Vagina (tissue), 2 donors: ENCODE measurements at regions not wholly inside any gene's neighbourhood (a gene's known extent, or its start where the extent isn't known, plus 50 kb on each side); places are given as distances from the start of the nearest gene placed in this dataset.

Experiments
- DNase-seq, 2 donors: peaks; one replicate each; pipeline ENCODE4 v3.0.0-alpha.2; 2017; ENCODE audit errors: extremely low spot score in 2 of 2
- H3K27ac ChIP-seq: fragments of 200-600 bp; sonication (generic); one replicate; pipeline ENCODE4 v1.5.1; 2019
- H3K27me3 ChIP-seq: fragments of 200-600 bp; sonication (generic); one replicate; pipeline ENCODE4 v1.5.1; 2019
- H3K36me3 ChIP-seq, 2 donors: fragments of 200-600 bp; sonication (generic); one replicate each; pipeline ENCODE4 v1.5.1; 2017 to 2019
- H3K4me1 ChIP-seq: fragments of 200-600 bp; sonication (generic); one replicate; pipeline ENCODE4 v1.5.1; 2019
- H3K4me3 ChIP-seq, 2 donors: fragments of 200-600 bp; sonication (generic); 1 replicate in 1 of 2; 2 replicates in 1 of 2; pipeline ENCODE4 v1.5.1; 2016 to 2019
- H3K9me3 ChIP-seq: fragments of 200-600 bp; sonication (generic); one replicate; pipeline ENCODE4 v1.5.1; 2019
- POLR2A ChIP-seq, 2 donors: fragments of 450-650 bp; IDR thresholded peaks; one replicate each; pipeline ENCODE4 v1.6.1; 2017; ENCODE audit warnings: antibody characterized with exemption in 2 of 2, mild to moderate bottlenecking in 2 of 2, moderate library complexity in 2 of 2
- POLR2AphosphoS5 ChIP-seq, 2 donors: sonication (generic); formaldehyde crosslinking; IDR thresholded peaks; one replicate each; pipeline ENCODE4 v1.9.0; 2017; ENCODE audit warnings: antibody characterized with exemption in 2 of 2, mild to moderate bottlenecking in 2 of 2, low read depth in 1 of 2; ENCODE audit not compliant: insufficient read depth in 1 of 2
- intact Hi-C: fragments of 100-400 bp; cut with DNase I; formaldehyde crosslinking; loops from one replicate; pipeline ENCODE4 v1.15.1; 2023
- TF ChIP-seq, protein P1 (sequence below), 3 experiments: fragments of 450-650 bp in 2 of 3; fragments of 200-600 bp in 1 of 3; sonication (generic) in 1 of 3; IDR thresholded peaks; one replicate each; pipeline ENCODE4 v1.5.1; 2017 to 2019; ENCODE audit warnings: antibody characterized with exemption in 3 of 3, mild to moderate bottlenecking in 2 of 3, moderate library complexity in 2 of 3

DNA sequence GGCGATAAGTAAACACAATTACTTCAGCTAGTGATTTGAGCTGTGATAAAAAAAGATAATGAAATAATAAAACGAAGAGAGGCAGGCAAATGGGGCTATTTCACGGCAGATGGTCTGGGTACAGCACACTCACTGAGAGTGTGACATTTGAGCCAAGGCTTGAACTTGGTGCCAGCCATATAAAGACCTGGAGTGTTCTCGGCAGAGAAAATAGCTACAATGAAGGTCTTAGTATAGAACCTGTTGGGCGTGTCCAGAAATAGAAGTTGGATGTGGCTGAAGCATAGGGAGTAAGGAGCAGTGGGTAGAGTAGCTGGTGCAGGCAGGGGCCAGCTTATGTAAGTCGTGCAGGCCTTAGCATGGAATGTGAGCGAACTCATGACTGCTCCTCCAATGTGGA lies 660.3 kb upstream of the WWC1 start:
- H3K4me1 ChIP-seq: no peaks in the 10 kb centered on the region
- H3K9me3 ChIP-seq: no peaks in the 10 kb centered on the region
- H3K36me3 ChIP-seq: no peaks in the 10 kb centered on the region
- no peak for DNase-seq
- intact Hi-C loops: no loop called here
- no peaks in the 10 kb centered on the region for H3K27me3 ChIP-seq
- no peak for TF ChIP-seq POLR2AphosphoS5 (IDR thresholded peaks at IDR 0.05; ENCODE audit: insufficient read depth in 1 of 2, low read depth in 1 of 2)
- TF ChIP-seq, protein P1, sequence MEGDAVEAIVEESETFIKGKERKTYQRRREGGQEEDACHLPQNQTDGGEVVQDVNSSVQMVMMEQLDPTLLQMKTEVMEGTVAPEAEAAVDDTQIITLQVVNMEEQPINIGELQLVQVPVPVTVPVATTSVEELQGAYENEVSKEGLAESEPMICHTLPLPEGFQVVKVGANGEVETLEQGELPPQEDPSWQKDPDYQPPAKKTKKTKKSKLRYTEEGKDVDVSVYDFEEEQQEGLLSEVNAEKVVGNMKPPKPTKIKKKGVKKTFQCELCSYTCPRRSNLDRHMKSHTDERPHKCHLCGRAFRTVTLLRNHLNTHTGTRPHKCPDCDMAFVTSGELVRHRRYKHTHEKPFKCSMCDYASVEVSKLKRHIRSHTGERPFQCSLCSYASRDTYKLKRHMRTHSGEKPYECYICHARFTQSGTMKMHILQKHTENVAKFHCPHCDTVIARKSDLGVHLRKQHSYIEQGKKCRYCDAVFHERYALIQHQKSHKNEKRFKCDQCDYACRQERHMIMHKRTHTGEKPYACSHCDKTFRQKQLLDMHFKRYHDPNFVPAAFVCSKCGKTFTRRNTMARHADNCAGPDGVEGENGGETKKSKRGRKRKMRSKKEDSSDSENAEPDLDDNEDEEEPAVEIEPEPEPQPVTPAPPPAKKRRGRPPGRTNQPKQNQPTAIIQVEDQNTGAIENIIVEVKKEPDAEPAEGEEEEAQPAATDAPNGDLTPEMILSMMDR (IDR thresholded peaks at IDR 0.05): no peak
- no peak for TF ChIP-seq POLR2A (IDR thresholded peaks at IDR 0.05)
- H3K4me3 ChIP-seq: no peak overlapping the region
- no peak overlapping the region for H3K27ac ChIP-seq

DNA sequence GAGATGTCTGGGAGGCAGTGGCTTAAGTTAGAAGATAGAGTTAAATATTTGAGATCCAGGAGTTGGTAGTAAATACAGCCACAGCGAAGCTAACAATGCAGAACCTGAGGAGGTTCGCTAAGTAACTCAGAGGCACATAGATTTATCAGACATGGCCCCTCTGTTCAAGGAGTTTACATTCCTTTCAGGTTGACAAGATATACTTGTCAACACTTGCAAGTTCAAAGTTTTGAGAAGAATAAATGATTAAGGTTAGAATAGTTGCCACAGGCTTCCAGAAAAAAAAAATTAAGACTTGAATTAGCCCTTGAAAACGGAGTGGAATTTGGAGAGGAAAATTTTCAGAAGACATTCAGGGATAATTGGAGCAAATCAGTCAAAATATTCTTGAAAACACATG lies 658.3 kb upstream of the WWC1 start:
- Histone ChIP-seq H3K27me3 (no peaks in the 10 kb centered on the region), H3K4me3 (no peak overlapping the region), H3K36me3 (no peaks in the 10 kb centered on the region), H3K27ac (no peak overlapping the region), H3K9me3 (no peaks in the 10 kb centered on the region), H3K4me1 (no peaks in the 10 kb centered on the region)
- no peak for DNase-seq
- intact Hi-C loops: no loop called here
- TF ChIP-seq POLR2A (IDR thresholded peaks at IDR 0.05) (no peak), POLR2AphosphoS5 (IDR thresholded peaks at IDR 0.05; ENCODE audit: insufficient read depth in 1 of 2, low read depth in 1 of 2) (no peak)
- TF ChIP-seq, protein P1 (IDR thresholded peaks at IDR 0.05): no peak

DNA sequence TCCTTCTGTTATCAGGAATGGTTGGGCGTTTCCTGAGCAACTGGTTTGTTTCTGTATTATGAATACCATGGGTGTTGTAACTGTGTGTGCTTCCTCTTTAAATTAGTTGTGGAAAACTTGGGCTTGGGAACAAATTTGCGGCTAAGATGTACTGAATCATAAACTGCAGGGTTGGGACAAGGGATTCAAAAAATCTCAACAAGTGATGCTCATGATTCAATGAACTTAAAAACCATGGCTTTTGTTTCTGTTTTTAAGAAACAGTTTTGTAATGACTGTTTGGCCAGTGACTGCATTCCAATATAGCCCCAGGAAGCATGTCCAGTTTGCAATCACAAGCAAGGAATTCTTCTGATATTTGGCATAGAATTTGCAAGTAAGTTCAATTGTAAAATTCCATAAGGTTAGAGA lies 657.5 kb upstream of the WWC1 start:
- no peaks in the 10 kb centered on the region for H3K36me3 ChIP-seq
- no peak for DNase-seq
- intact Hi-C loops: no loop called here
- no peak overlapping the region for H3K4me3 ChIP-seq
- no peak overlapping the region for H3K27ac ChIP-seq
- H3K4me1 ChIP-seq: no peaks in the 10 kb centered on the region
- no peaks in the 10 kb centered on the region for H3K27me3 ChIP-seq
- TF ChIP-seq POLR2AphosphoS5 (IDR thresholded peaks at IDR 0.05; ENCODE audit: insufficient read depth in 1 of 2, low read depth in 1 of 2) (no peak), POLR2A (IDR thresholded peaks at IDR 0.05) (no peak)
- TF ChIP-seq, protein P1 (IDR thresholded peaks at IDR 0.05): no peak
- H3K9me3 ChIP-seq: no peaks in the 10 kb centered on the region

DNA sequence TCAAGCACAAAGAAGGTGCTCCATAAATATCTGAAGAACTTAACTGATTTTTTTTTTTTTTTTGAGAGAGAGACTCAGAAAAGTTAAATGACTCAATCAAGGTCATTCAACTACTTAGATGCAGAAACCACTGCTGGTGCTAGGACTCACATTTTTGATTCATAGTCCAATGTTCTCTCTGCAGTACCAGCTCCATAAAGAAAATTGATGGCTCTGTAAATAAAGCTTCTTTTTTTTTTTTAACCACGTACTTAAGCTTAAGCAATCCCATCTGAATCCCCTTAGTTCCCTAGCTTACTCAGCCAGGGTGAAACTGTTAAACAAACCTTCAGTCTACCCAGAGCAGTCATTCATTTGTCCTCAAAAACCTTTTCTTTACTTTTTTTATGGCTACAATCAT lies 657.0 kb upstream of the WWC1 start:
- no peak for DNase-seq
- TF ChIP-seq POLR2A (IDR thresholded peaks at IDR 0.05) (no peak), POLR2AphosphoS5 (IDR thresholded peaks at IDR 0.05; ENCODE audit: insufficient read depth in 1 of 2, low read depth in 1 of 2) (no peak)
- TF ChIP-seq, protein P1 (IDR thresholded peaks at IDR 0.05): no peak
- intact Hi-C loops: no loop called here

DNA sequence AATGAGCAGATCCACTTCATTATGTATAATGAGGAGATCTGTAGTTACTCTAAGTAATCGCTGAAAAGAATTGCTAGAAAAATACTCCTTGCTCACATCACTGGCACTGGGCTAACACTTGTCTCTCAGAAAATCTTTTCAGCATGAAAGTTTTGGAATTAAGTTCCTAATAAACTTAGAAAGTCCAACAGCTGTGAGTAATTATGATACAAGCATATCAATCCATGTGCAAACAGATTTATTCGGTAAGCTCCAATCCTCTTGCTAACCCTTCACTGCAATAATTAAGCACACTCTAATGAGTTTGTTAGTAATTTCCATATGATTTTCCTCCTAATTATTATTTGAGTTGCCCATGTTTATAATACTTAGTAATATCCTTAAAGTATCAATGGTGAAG lies 652.6 kb upstream of the WWC1 start:
- H3K27me3 ChIP-seq: no peaks in the 10 kb centered on the region
- no peaks in the 10 kb centered on the region for H3K9me3 ChIP-seq
- H3K36me3 ChIP-seq: no peaks in the 10 kb centered on the region
- H3K4me1 ChIP-seq: no peaks in the 10 kb centered on the region
- no peak overlapping the region for H3K4me3 ChIP-seq
- H3K27ac ChIP-seq: no peak overlapping the region
- no peak for DNase-seq
- TF ChIP-seq POLR2AphosphoS5 (IDR thresholded peaks at IDR 0.05; ENCODE audit: insufficient read depth in 1 of 2, low read depth in 1 of 2) (no peak), POLR2A (IDR thresholded peaks at IDR 0.05) (no peak)
- TF ChIP-seq, protein P1 (IDR thresholded peaks at IDR 0.05): no peak
- intact Hi-C loops: no loop called here

More for the DNA sequence above, 657.0 kb upstream of the WWC1 start:
- Histone ChIP-seq H3K4me3 (no peak overlapping the region), H3K9me3 (no peaks in the 10 kb centered on the region), H3K27ac (no peak overlapping the region), H3K27me3 (no peaks in the 10 kb centered on the region), H3K36me3 (no peaks in the 10 kb centered on the region), H3K4me1 (no peaks in the 10 kb centered on the region)
